ENCODE measurements at regions not wholly inside any gene's neighbourhood (a gene's known extent, or its start where the extent isn't known, plus 50 kb on each side); places are given as distances from the start of the nearest gene placed in this dataset.

DNA sequence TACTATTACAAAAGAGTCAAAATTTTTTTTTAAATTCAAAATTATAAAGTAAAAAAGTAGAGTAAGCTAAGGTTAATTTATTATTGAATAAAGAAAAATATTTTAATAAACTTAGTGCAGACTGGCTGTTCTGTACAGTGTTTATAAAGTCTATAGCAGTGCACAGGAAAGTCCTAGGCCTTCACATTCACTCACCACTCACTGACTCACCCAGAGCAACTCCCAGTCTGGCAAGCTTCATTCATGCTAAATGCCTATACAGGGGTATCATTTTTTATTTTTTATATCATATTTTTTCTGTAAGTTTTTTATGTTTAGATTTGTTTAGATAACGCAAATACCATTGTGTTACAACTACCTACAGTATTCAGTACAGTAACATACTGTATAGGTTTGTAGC lies 700.7 kb upstream of the GRAMD2B start:
- Histone ChIP-seq H3K27me3 (no peaks in the 10 kb centered on the region), H3K9me3 (ENCODE audit: low read depth) (no peaks in the 10 kb centered on the region), H3K36me3 (no peaks in the 10 kb centered on the region), H3K27ac (no peak overlapping the region), H3F3A (ENCODE audit: low read depth) (peaks cover 20% of the 10 kb centered on the region), H3K79me2 (ENCODE audit: low read depth) (no peaks in the 10 kb centered on the region), H3K4me3 (no peak overlapping the region), H4K20me1 (ENCODE audit: low read depth) (no peaks in the 10 kb centered on the region), H3K9ac (no peak overlapping the region), H3K4me2 (no peak overlapping the region), H2AFZ (replicated peaks) (no peak overlapping the region), H3K4me1 (peaks cover 39% of the 10 kb centered on the region)
- Mint-ChIP-seq H3K4me1 (peaks cover 40% of the 10 kb centered on the region), H3K36me3 (no peaks in the 10 kb centered on the region), H3K4me3 (no peak overlapping the region), H3K27ac (no peak overlapping the region), H3K27me3 (ENCODE audit: insufficient read depth, low read depth) (no peaks in the 10 kb centered on the region), H3K9me3 (peaks cover 4% of the 10 kb centered on the region)
- no peak for TF ChIP-seq EZH2 (IDR thresholded peaks at IDR 0.05)
- TF ChIP-seq, protein P1, sequence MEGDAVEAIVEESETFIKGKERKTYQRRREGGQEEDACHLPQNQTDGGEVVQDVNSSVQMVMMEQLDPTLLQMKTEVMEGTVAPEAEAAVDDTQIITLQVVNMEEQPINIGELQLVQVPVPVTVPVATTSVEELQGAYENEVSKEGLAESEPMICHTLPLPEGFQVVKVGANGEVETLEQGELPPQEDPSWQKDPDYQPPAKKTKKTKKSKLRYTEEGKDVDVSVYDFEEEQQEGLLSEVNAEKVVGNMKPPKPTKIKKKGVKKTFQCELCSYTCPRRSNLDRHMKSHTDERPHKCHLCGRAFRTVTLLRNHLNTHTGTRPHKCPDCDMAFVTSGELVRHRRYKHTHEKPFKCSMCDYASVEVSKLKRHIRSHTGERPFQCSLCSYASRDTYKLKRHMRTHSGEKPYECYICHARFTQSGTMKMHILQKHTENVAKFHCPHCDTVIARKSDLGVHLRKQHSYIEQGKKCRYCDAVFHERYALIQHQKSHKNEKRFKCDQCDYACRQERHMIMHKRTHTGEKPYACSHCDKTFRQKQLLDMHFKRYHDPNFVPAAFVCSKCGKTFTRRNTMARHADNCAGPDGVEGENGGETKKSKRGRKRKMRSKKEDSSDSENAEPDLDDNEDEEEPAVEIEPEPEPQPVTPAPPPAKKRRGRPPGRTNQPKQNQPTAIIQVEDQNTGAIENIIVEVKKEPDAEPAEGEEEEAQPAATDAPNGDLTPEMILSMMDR (IDR thresholded peaks at IDR 0.05): no peak
- no peak for DNase-seq (ENCODE audit: low spot score)

DNA sequence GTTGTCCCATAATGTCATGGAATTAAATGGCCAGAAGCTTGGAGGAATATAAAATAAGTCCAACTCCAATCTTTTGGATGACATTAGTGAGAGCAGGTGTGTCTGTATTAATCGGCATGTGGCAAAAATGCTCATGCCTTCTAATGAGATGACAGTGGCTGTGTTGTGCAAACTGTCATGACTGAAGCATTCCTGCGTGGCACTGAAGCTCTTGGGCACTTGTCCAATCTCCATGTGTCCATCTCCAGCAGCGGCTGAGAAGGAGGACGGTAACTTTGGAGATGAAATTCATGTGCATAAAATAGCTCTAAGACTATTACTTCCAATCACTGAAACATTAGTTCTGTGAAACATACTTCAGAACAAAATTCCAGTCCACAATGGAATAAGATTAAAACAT lies 697.5 kb upstream of the GRAMD2B start:
- DNase-seq (ENCODE audit: low spot score): no peak
- H3K4me2 ChIP-seq: no peak overlapping the region
- TF ChIP-seq EZH2 (IDR thresholded peaks at IDR 0.05): no peak
- TF ChIP-seq, protein P1 (IDR thresholded peaks at IDR 0.05): no peak
- no peaks in the 10 kb centered on the region for H3K36me3 Mint-ChIP-seq
- H3K36me3 ChIP-seq: no peaks in the 10 kb centered on the region
- peaks cover 13% of the 10 kb centered on the region for H3K4me1 Mint-ChIP-seq
- H3K4me1 ChIP-seq: peaks cover 9% of the 10 kb centered on the region
- H3K9me3 ChIP-seq (ENCODE audit: low read depth): no peaks in the 10 kb centered on the region
- peak overlapping the region; percentile 55 for H2AFZ ChIP-seq (replicated peaks)
- peaks cover 8% of the 10 kb centered on the region for H3K27me3 Mint-ChIP-seq (ENCODE audit: insufficient read depth, low read depth)
- no peak overlapping the region for H3K4me3 ChIP-seq
- H3K27me3 ChIP-seq: no peaks in the 10 kb centered on the region
- no peak overlapping the region for H3K9ac ChIP-seq
- no peaks in the 10 kb centered on the region for H3K79me2 ChIP-seq (ENCODE audit: low read depth)
- no peaks in the 10 kb centered on the region for H4K20me1 ChIP-seq (ENCODE audit: low read depth)
- peaks cover 9% of the 10 kb centered on the region for H3F3A ChIP-seq (ENCODE audit: low read depth)
- no peak overlapping the region for H3K27ac Mint-ChIP-seq
- H3K4me3 Mint-ChIP-seq: no peak overlapping the region
- H3K9me3 Mint-ChIP-seq: peaks cover 20% of the 10 kb centered on the region
- H3K27ac ChIP-seq: no peak overlapping the region

DNA sequence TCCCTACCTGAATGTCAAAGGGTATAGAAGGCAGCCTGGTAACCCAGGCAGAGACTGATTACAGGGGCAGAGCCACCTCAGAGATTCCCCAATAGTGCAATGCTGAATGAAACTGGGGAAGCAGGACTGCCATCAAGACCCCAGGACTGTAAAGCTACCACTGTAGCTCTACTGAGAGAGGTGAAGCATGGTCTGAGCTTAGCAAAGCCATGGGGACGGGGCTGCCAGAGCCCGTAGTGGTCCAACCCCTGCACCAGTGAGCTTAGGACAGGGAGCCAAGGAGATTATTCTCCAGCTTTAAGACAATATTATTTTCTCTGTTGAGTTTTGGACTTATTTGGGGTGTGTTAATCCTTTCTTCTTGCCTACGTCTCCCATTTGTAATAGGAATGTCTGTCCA lies 679.3 kb upstream of the GRAMD2B start:
- no peaks in the 10 kb centered on the region for H3K4me1 ChIP-seq
- DNase-seq (ENCODE audit: low spot score): no peak
- H3K4me2 ChIP-seq: no peak overlapping the region
- no peak overlapping the region for H3K9ac ChIP-seq
- no peak overlapping the region for H3K27ac ChIP-seq
- no peaks in the 10 kb centered on the region for H3K79me2 ChIP-seq (ENCODE audit: low read depth)
- Mint-ChIP-seq H3K4me1 (no peaks in the 10 kb centered on the region), H3K36me3 (peaks cover 7% of the 10 kb centered on the region), H3K9me3 (peaks cover 25% of the 10 kb centered on the region), H3K4me3 (no peak overlapping the region), H3K27me3 (ENCODE audit: insufficient read depth, low read depth) (peaks cover 3% of the 10 kb centered on the region), H3K27ac (no peak overlapping the region)
- no peak overlapping the region for H2AFZ ChIP-seq (replicated peaks)
- H3K36me3 ChIP-seq: no peaks in the 10 kb centered on the region
- H3K4me3 ChIP-seq: no peak overlapping the region
- TF ChIP-seq, protein P1 (IDR thresholded peaks at IDR 0.05): no peak
- TF ChIP-seq EZH2 (IDR thresholded peaks at IDR 0.05): no peak
- no peaks in the 10 kb centered on the region for H4K20me1 ChIP-seq (ENCODE audit: low read depth)
- H3K27me3 ChIP-seq: no peaks in the 10 kb centered on the region
- H3K9me3 ChIP-seq (ENCODE audit: low read depth): no peaks in the 10 kb centered on the region
- H3F3A ChIP-seq (ENCODE audit: low read depth): no peaks in the 10 kb centered on the region

DNA sequence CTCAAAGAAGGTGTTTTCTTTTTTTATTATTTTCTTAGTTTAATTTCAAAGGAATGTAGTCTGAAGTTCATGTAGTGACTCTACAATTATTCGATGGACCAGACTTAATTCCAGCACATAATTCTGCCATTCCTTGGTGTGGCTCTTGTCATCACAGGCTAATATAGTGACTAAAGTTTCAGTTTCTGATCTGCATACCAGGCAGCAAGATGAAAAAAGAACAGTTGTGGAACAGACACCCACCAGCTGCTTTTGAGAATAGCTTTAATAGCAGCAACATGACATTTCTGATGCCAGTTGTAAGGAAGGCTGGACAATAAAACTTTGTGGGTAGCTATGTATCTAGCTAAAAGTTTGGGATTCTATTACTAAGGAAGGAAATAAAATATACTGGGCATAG lies 676.3 kb upstream of the GRAMD2B start:
- H3K79me2 ChIP-seq (ENCODE audit: low read depth): no peaks in the 10 kb centered on the region
- no peak overlapping the region for H3K27ac ChIP-seq
- Mint-ChIP-seq H3K27me3 (ENCODE audit: insufficient read depth, low read depth) (no peaks in the 10 kb centered on the region), H3K36me3 (peaks cover 6% of the 10 kb centered on the region), H3K27ac (no peak overlapping the region), H3K9me3 (peaks cover 8% of the 10 kb centered on the region), H3K4me1 (no peaks in the 10 kb centered on the region), H3K4me3 (no peak overlapping the region)
- DNase-seq (ENCODE audit: low spot score): no peak
- H3K4me3 ChIP-seq: no peak overlapping the region
- TF ChIP-seq, protein P1 (IDR thresholded peaks at IDR 0.05): no peak
- TF ChIP-seq EZH2 (IDR thresholded peaks at IDR 0.05): no peak
- no peak for TF ChIP-seq EZH2phosphoT487 (IDR thresholded peaks at IDR 0.05)
- H3K9ac ChIP-seq: no peak overlapping the region
- no peak overlapping the region for H3K4me2 ChIP-seq
- no peak overlapping the region for H2AFZ ChIP-seq (replicated peaks)
- H3K4me1 ChIP-seq: no peaks in the 10 kb centered on the region
- H3K27me3 ChIP-seq: no peaks in the 10 kb centered on the region
- H3K9me3 ChIP-seq (ENCODE audit: low read depth): no peaks in the 10 kb centered on the region
- no peaks in the 10 kb centered on the region for H3K36me3 ChIP-seq
- H4K20me1 ChIP-seq (ENCODE audit: low read depth): no peaks in the 10 kb centered on the region
- H3F3A ChIP-seq (ENCODE audit: low read depth): no peaks in the 10 kb centered on the region
